ENCODE measurements at regions not wholly inside any gene's neighbourhood (a gene's known extent, or its start where the extent isn't known, plus 50 kb on each side); places are given as distances from the start of the nearest gene placed in this dataset.
"Not testable (repeated sequence)": the region's sequence is repeated elsewhere in the genome, so short reads cannot be mapped to it uniquely, and the experiment has no call there.

DNA sequence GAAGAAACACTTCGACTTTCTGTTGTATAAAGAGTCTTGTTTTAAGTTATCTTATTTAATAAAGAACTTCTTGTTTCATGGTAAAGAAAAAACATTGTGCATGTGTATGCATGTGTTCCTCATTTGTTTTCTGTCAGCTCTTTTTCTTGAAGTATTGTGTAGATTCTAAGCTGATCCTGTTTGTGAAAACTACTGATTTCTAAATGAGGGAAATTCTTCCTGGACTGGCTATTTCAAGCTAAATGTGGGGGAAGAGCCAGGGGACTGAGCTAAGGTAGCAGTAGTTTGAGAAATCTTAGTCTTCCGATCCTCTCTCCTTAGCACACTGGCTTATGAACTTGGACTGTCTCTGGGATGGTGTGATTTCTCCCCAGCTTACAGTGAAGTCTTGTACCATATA lies 56.4 kb upstream of the RBMS1 start:
- no peak for DNase-seq (ENCODE audit: low spot score)

DNA sequence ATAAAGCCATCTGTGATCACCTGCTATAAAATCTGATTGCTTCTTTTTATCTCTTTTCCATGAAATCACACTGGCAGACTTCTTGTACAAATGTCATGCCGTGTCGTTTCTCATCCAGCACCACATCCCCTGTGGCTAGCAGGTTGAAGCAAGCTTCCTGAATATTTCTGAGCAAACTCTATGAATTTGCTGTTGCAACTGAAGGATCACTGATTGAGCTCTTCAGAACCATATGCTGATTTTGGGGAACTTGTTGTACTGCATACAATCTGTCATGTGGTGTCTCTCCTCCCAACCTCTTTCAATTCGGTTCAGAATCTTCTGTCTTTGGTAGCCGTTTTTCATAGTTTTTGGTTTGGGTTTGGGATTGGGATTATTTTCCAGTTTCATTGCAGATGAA lies 57.7 kb upstream of the RBMS1 start:
- no peak for DNase-seq (ENCODE audit: low spot score)

DNA sequence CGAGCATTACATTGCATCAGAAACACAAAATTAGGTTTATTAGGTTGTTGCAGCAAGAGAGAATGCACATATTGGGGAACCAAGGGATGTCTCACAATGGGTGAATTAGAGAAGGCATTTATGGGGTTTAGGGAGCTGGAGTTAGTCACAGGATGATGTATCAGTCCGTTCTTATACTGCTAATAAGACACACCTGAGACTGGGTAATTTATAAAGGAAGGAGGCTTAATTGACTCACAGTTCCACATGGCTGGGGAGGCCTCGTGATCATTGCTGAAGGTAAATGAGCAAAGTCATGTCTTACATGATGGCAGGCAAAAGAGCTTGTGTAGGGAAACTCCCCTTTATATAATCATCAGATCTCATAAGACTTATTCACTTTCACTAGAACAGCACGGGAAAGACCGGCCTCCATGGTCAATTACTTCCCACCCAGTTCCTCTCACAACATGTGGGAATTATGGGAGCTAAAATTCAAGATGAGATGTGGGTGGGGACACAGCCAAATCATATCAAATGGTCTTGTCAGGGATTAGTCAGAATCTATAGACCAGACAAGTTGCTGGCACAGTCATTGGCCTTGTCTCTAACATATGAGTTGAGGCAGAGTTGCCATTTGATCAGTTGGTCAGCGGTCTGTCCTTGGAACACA lies 61.9 kb upstream of the RBMS1 start:
- no peak for DNase-seq (ENCODE audit: low spot score)

DNA sequence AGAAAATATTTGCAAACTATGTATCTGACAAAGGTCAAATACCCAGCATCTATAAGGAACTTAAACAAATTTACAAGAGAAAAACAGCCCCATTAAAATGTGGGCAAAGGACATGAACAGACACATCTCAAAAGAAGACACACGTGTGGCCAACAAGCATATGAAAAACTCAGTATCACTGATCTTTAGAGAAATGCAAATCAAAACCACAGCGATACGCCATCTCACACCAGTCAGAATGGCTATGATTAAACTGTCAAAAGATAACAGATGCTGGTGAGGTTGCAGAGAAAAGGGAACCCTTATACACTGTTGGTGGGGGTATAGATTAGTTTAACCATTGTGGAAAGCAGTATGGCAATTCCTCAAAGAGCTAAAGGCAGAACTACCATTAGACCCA lies 64.3 kb upstream of the RBMS1 start:
- no peak for DNase-seq (ENCODE audit: low spot score)

DNA sequence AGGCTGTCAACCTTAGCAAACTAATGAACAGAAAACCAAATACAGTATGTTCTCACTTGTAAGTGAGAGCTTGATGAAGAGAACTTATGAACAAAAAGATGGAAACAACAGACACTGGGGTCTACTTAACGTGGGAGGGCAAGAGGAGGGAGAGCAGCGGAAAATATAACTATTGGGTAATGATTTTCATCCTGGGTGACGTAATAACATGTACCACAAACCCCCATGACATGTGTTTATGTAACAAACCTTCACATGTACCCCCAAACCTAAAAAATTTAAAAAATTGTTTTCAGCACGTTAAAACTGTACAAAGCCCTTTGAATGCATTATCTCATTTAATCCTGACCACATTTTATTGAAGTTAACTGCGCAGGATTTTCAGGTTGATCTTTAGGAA lies 64.9 kb upstream of the RBMS1 start:
- DNase-seq (ENCODE audit: low spot score) = no peak

DNA sequence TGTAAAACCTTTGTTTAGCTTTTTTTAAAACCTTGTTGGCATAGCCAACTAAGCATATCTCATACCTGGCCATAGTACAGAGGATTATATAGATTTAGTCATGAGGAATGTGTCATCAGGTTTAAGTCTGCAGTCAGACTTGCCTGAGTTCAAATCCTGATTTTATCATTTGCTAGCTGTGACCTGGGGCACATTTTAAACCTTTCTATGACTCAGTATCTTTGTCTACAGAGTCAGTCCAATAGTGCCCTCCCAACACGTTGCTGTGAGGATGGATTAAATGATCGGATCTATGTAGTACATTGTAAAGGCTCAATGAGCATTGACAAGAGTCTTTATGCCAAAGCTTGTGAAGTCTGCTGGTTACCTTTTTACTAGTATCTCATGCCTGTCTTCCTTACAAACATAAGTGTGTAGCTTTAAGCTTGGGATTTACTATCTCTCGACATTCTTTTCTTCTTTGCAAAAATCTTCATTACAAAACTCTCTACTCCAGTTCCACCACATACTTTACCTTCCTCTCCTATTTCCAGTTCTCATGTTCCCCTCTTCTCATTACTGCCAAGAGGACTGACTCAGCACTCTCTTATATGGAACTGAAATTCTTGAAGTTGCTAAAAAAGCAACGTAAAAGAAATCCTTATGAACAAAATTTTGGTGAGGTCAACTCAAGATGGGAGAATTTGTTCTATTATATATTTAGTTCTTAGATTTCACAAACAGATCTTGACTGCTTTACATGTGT lies 68.1 kb upstream of the RBMS1 start:
- no peak for DNase-seq (ENCODE audit: low spot score)

DNA sequence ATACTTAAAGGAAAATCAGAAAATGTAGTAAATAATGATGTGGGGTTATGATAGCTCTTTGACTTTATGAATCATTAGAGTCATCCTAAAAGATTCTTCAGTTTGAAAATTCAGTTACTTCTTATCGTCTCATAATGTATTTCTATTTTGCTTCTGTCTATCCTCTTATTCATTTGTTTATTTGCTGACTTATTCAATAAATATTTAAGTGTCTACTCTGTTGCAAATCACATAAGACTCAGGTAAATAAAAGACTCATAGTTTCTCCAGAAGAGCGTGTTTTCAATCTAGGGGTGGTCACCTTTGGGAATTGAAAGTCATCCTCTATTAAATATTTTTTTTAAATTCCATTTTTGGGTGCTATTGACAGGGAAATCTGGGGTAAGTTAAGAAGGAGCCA lies 69.1 kb upstream of the RBMS1 start:
- no peak for DNase-seq (ENCODE audit: low spot score)

DNA sequence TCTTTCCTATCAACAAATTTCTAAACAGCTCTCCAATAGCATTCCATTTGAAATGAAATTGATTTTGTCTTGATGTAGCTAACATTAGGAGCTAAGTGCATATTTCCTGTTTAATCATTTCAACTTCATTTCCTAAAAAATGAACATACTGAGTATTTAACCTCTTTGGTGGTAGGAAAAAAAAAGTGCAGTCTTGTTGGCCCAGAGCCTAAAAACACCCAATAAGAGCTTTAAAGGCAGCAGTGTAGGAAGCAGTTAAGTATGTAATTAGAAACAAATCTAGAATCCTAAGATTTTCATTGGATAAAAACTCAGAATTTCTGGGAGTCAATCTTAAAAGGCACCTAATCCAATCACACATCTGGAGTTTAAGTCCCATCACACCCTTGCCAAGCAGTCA lies 71.0 kb upstream of the RBMS1 start:
- DNase-seq (ENCODE audit: low spot score) = no peak

DNA sequence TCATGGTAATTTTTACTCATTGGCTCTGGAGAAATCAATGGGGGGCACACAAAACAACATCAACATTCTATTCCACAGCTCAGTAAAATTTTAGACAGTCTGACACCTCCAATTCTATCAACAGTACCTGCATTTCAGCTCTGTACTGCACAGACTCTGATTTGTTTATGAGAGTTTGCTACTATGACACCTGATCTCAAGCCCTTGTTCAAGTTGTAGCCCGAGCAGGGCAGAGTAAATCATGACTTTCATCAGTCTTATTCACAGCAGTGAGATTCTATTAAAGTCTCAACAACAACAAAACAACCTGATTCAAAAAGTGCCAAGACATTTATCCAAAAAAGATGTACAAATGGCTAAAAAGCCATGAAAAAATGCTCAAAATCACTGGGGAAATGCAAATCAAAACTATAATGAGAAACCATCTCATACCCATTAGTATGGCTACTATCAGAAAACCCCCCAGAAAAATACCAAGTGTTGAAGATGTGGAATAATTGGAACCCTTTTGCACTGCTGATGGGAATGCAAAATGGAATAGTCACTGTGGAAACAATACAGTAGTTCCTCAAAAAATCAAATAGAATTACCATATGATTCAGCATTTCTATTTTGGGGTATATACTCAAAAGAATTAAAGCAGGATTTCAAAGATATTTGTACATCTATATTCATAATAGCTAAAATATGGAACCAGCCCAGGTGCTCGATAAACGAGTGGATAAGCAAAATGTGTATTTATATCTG lies 71.7 kb upstream of the RBMS1 start:
- no peak for DNase-seq (ENCODE audit: low spot score)

DNA sequence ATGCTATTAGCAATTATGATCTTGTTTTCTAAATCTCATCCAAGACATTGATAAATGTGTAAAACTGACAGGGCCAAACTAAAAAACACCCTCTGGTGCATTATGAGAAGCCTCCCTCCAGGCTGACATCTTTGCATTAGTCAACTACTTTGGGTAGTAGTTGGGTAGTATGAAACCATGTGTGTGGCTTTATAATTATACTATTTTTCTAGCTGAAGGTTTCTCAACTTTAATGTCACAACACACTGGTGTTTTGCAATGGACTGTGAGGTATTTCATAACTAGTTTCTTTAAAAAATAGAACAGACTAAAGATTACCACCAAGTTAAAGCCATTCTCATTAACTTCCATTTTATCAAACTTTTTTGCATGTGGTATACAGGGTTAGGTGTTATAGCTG lies 73.1 kb upstream of the RBMS1 start:
- no peak for DNase-seq (ENCODE audit: low spot score)

DNA sequence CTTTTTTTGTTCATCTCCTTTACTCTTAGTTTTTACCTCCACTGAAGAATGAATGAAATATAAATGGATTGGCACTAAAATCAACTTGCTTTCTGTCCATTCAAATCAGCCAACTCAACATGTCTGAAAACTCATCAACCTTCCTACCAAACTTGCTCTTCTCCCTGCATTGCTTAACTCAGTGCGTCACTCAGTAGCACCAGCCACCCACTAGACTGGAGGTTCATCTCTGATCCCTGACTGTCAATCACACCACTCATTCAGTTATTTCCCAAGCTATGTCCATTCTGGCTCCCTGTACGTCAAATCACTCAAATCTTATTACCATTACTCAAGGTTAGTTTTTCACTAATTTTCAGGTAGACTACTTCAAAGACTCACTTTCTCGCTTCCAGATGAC lies 75.2 kb upstream of the RBMS1 start:
- DNase-seq (ENCODE audit: low spot score) = no peak

DNA sequence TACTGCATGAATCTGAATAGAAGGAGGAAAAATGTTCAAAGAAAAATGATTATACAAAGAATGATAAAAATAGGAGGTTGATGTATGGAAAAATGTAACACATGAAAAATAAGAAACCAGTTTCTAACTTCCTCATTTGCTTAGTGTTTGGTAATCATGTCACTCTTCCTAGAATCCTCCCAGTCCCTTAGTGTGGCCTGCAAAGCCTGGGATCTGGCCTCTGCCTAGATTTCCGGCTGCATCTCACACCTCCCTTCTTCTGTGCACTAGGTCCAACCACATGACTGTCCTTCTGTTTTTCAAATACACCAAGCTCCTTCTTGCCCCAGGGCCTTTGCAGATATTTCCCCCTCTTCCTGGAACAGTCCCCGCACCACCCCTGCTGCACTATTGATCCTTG lies 76.8 kb upstream of the RBMS1 start:
- no peak for DNase-seq (ENCODE audit: low spot score)

DNA sequence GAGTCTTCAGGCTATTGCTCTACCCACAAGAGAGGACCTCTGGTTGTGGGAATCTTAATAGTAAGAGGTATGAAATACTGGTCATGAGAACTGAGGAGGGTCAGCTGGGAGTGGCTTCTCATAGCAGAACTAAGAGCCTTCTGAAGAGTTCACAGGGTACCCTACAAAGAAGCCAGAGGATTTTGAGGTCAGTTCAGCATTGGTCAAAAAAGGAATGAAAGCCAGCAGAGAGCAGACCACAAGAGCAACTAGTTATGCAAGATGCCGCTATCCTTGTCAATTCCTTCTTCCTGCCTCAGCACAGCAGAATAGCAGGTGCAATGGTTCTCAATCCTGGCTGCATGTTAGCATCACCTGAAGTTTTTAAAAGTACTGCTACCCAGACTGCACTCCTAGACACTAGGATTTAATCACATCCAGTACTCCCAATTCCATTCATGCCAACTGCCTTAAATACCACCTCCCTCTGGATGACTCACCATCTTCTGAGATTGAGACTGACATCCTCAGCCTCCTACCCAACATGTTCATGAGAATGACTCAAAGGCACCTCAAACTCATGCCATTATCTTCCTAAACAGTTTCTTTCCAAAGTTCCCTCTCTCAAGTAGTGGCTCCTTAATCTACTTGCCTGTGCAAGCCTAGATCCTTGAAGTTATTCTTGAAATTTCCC lies 81.0 kb upstream of the RBMS1 start:
- peak; percentile 56 for DNase-seq (ENCODE audit: low spot score)

DNA sequence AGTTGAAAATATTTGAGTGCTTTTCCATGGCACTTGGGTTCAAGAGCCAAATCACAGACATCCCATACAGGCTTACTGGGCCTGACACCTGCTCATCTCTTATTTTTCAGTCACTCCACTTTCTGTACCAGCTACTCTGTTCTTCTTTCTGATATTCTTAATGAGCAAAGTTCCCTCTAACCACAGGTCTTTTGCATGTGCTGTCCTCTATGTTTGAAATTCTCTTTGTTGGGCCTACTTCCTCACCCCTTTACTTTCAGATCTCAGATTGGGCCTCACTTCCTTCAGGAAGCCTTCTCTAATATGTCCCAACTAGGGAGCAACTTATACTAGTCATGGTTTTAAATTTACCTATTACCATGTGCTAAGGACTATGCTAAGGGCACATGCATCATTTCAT lies 81.8 kb upstream of the RBMS1 start:
- no peak for DNase-seq (ENCODE audit: low spot score)

DNA sequence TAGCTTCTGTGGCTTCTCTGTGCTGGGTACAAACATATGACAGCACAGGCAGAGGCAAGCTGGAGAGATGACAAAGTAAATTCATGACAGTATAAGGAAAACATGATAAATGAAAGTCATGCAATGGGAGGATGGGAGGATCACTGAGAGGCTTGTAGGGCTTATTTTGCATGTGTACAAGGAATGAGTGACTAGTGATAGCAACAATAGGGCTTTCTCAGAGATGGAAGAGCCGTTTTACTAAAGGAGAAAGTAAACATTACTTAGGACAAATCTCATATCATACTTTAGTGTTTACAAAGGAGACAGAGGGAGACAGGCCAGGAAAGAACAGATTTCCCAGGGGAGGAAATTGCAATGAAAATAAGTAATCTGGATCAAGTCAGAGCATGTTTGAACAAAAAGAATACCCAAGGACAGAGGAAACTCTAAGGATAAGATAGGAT lies 82.5 kb upstream of the RBMS1 start:
- no peak for DNase-seq (ENCODE audit: low spot score)

DNA sequence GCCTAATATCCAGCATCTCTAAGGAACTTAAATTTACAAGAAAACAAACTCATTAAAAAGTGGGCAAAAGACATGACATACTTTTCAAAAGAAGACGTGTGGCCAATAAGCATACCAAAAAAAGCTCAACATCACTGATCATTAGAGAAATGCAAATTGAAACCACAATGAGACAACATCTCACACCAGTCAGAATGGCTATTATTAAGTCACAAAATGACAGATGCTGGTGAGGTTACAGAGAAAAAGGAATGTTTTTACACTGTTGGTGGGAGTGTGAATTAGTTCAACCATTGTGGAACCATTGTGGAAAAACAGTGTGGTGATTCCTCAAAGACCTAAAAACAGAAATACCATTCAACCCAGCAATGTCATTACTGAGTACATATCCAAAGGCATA lies 83.5 kb upstream of the RBMS1 start:
- DNase-seq (ENCODE audit: low spot score) = not testable (repeated sequence)

DNA sequence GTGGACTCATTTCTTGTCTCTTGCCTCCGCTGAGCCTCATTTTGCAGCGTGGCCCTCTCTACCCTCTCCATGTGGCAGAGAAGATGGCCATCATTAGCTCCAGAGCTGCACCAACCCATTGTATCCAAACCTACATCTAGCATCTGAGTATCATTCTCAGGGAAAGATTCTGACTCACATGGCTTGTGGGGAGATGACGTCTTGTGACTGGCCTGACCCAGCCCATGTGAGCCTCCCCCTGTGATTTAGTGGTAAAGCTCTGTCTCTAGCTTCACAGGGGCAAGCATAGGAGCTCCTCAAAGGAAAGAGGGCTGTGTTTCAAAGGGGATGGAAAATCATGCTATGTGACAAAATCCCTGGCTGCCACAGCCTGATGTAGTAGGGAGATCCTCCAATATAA lies 87.4 kb upstream of the RBMS1 start:
- no peak for DNase-seq (ENCODE audit: low spot score)

DNA sequence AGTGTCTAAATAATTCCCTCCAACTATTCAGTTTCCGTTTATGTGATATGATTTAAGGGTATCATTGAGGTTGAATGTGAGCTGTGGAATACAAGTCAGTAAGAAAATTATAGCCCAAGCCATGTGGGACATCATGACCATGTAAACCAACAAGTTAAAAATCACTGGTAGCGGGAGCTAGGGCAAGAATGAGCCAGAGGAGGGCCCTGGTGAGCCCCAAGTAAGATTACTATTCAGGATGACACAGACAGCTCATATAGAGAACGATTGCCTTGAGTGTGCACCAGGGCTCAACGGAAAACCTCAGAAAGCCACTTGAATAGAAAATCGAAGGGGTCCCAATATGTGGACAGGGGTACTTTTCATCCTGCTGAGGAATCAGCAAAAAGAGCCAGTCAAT lies 87.8 kb upstream of the RBMS1 start:
- no peak for DNase-seq (ENCODE audit: low spot score)

DNA sequence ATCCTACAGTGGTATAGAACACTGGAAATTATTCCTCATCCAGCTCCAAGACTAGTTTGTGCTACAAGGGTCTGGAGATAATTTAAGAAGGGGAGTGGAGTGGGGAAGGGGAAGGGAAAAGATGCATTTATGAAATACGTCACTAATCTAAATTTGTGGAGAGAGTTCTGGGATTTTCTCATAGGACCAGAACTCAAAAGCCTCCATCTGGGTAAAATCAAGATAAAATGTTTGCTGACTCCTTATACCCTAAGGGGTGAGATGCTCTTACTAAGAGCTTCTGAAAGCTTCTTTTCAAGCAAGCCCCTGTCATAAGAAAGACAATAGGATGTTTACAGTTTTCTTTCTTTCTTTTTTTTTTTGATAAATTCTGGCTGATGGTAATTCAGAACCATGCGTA lies 88.5 kb upstream of the RBMS1 start:
- no peak for DNase-seq (ENCODE audit: low spot score)

DNA sequence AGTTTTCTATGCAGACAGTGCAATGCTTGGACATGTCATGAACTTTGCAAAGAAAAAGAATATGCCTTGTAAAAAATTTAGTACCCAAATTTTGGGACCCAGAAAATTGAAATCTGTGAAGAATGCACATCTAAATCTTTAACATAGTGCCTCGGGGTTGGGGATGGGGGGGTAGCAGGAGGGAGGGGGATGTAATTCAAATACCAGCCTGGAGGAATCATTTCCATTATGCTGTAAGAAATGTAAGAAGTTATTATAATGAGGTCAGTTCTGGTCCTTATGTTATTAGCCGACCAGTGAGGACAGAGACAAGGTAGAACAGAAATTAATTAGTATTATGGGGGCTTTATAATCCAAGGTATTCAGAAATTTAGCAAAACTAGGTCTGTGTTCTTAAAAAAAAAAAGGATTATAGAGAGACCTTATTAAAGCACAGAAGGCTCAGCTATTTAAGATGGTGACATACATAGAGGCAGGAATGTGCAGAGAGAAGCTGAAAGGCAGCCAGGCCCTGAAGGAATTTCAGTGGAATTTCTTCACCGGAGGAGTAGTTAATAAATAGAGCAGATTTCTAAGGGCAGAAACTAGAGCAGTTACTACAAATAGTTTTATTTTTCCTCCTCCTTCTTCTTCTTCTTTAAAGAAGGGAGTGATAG lies 89.0 kb upstream of the RBMS1 start:
- DNase-seq (ENCODE audit: low spot score) = peak; percentile 53

DNA sequence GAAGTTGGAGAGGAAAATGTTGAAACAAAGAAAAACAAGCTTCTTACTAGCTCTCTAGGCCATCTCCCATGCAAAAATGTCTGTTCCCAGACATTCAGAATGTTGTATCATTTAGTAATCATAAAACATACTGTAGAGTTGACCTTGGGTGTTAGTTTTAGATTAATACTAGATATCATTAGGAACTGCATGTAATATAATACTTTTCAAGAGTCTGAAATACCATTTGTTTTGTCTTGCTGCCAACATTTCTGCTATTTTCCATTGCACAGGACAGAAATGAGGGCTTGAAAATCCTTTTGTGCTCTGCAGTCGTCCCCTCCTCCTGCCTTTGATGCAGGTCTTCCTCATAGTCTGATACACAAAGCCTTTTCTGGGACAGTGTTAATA lies 89.5 kb upstream of the RBMS1 start:
- no peak for DNase-seq (ENCODE audit: low spot score)

DNA sequence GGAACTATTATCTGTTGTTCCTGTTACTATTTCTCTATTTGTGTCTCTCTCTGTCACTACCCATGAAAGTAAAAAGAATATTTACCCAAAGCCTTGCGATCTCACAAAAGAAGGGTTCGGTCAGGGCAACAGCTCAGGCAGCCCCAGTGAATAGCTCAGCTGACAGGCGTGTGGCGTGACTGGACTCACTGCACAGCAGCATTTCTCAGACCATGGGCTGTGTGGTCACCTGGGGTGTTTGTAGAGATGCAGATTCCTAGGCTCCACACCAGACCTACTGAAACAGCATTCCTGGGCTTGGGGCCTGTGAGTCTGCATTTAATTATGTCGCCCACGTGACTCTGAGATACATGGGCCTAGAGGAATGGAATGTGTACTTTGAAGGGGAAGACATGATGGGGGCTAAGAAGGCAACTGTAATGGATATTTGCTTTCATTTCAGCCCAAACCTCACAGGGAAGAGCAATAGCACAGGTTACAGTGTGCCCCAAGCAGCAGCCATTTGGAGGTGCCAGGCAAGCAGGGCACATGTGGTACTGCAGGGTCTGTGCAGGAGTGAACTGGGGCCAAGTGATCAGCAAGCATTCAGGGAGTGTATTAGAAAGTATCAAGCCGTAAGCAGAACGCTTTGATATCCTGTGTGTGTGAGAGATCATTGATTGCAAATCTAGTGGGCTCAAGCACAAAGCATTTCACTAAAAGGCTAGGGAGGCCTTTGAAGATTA lies 90.4 kb upstream of the RBMS1 start:
- DNase-seq (ENCODE audit: low spot score) = no peak
